ENCODE measurements at regions not wholly inside any gene's neighbourhood (a gene's known extent, or its start where the extent isn't known, plus 50 kb on each side); places are given as distances from the start of the nearest gene placed in this dataset.

GRCh38 chr11:119874660-119875238, 145.7 kb upstream of the NECTIN1 start:
- TF ChIP-seq SMAD1 (IDR thresholded peaks at IDR 0.05; ENCODE audit: low read depth, partially characterized antibody) = no peak
- no peak for TF ChIP-seq TBL1XR1 (IDR thresholded peaks at IDR 0.05; ENCODE audit: low read depth, low read length)
- no peak for TF ChIP-seq GABPA (IDR thresholded peaks at IDR 0.05; ENCODE audit: low read depth)
- TF ChIP-seq CTCF (IDR thresholded peaks at IDR 0.05 in 2 of 3, conservative IDR thresholded peaks at IDR 0.05 in 1 of 3; ENCODE audit: control insufficient read depth in 2 of 3, extremely low read depth in 1 of 3, insufficient read depth in 1 of 3, low read depth in 3 of 3, low read length in 3 of 3) = no peak
- no peak for TF ChIP-seq HDAC6 (IDR thresholded peaks at IDR 0.05; ENCODE audit: unreplicated experiment)
- TF ChIP-seq POLR2AphosphoS5 (IDR thresholded peaks at IDR 0.05; ENCODE audit: low read length) = no peak
- TF ChIP-seq EZH2 (IDR thresholded peaks at IDR 0.05; ENCODE audit: borderline replicate concordance, control insufficient read depth, low read depth, low read length) = no peak
- TF ChIP-seq NRF1 (conservative IDR thresholded peaks at IDR 0.05; ENCODE audit: low read depth, low read length) = no peak
- no peak for TF ChIP-seq POLR2A (IDR thresholded peaks at IDR 0.05; ENCODE audit: low read depth, low read length)
- no peak for TF ChIP-seq ZSCAN29 (IDR thresholded peaks at IDR 0.05)
- no peak for TF ChIP-seq RAD21 (IDR thresholded peaks at IDR 0.05; ENCODE audit: insufficient read depth, low read depth, low read length)
